Epidermal melanocyte (primary cell): ENCODE measurements at regions not wholly inside any gene's neighbourhood (a gene's known extent, or its start where the extent isn't known, plus 50 kb on each side); places are given as distances from the start of the nearest gene placed in this dataset.
"Not testable (repeated sequence)": the region's sequence is repeated elsewhere in the genome, so short reads cannot be mapped to it uniquely, and the experiment has no call there.

Experiments
- DNase-seq: peaks from one replicate; pipeline ENCODE4 v3.0.0; 2011; ENCODE audit warnings: low spot score; ENCODE audit not compliant: insufficient read length

DNA sequence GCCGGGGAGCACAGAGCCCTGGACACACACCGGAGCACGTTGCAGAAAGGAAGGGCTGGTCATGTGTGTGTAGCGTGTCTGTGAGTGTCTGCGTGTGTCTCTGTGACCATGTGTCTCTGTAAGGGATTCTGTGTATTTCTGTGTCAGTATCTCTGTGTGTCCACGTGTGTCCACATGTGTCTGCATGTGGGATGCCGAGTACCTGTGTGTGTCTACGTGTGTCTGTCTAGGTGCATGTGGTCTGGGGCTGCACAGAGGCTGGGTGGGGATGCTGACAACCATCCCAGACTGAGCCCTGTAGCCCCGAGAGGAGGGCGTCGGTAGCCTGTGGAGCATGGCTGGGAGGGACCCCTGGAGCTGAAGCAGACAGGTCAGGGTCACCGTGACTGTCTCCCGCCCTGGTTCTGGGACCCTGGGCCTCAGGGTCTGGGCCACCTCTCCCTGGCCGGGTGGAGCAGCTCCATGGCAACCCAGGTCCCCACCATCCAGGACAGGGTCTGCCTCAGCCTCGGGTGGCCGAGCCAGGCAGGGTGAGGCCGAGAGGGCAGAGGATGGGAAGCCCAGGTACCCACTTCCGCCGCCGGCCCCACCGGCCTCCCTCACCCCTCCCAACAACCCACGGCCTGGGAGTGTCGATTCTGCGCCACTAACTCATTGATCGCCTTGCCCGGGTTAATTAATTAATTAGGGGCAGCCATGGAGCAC is 122.7 kb downstream of the FAM53A start:
- DNase-seq: no peak

DNA sequence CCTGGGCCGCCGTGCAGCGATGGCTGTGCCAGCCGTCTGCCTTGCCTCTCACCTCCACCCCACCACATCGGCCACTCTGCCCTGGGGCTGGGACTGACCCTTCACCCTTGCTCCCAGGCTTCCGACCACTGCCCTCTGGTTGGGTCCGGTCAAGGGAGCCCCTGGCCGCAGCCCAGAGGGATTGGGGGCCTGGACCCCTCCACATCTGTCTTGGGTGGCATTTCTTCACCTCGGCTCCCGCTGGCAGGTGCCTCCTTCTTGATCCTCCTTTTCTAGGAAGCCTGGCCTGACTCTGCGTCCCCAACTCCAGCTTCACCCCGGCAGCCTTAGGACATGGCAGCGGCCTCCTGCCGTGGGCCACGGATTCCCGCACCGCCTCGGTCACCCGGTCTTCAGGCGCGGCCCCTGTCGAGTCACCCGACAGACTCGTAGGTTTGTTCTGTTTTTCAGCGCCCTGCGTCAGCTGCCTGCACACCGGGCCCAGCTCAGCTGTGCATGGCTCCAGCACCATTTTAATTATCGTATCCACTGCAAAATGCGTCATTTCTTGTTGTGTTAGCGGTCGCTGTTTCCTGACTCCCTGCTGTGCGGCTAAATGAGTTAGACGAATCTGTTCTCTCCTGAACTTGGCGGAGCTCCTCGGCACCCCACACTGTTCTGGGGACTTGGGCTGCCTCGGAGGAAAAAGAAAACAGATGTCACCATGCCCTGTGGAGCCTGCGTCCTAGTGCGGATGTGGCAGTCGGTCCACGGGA is 124.0 kb downstream of the FAM53A start:
- DNase-seq: no peak

DNA sequence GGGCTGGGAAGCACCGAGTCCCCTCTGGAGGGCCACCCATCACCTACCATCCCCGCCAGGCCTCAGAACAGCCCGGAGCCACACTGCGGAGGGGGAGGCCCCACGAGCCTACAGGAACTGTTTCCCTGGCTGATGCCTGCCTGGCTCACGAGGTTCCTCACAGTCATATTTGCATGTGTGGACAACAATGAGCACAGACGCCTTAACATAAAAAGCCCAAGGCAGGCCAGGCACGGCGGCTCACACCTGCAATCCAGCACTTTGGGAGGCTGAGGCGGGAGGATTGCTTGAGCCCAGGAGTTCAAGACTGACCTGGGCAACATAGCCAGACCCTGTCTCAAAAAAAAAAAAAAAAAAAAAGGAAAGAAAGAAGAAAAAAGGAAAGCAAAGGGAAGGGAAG is 125.9 kb downstream of the FAM53A start:
- DNase-seq: no peak

DNA sequence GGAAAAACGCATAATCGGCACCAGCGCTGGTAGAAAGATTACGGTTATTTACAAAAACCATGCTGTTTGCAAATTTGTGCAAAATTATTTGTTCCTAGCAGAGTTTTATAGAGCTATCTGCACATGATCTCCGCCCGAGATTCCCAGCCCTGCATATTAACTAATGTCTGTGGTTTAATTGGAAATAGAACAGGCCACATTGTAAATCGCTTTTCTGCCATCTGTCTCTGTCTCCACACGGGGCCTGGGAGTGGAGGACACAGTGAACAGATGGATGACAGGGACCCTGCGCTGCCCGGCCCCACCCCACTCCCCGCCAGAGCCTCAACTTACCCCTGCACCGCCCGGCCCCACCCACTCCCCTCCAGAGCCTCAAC is 126.9 kb downstream of the FAM53A start:
- no peak for DNase-seq

DNA sequence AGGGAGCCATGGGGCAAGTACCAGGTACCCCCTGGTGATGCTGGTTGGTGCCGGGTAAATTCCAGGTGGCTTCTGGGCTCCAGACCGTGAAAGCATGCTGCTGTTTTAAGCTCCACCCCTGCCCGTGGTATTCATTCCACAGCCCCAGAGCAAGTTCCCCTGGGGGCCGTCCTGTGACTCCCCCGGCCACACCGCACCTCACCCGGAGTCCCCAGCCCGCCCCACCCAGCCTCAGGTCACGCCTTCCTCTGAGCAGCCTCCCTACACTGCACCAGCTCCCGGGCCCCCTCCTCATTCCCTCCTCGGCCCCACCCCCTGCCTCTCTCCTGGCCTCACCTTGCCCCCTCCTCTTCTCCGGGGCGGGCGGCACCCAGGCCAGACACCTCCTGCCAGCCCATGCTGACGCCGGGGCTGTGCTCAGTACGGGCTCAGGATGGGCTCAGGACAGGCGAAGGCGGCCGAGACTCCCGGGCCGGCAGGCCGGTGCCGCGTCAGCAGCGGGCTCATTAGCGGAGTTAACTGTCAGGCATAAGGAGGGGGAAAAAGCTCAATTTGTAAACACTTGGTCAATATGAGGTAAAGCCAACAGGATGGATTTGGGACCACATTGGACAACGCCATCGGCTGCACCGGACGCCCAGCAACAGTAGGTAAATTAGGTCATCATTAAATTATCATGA is 127.4 kb downstream of the FAM53A start:
- DNase-seq: no peak

DNA sequence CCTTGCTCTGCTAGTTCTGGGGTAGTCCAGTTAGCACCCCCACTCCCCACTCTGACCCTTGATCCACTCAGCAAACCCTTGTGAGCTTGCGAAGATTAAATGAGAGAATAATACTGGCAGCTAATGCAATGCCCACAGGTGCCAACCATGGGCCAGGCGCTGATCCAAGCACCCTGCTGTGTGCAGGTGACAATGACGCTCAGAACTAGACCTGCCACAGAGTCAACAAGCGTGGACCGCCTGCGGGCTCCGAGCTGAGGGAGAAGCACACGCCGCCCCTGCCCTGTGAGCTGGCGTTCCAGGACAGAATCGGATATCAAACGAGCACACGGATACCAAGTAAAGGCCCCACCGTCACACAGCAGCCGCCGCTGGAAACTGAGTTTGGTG is 129.2 kb downstream of the FAM53A start:
- DNase-seq: no peak

DNA sequence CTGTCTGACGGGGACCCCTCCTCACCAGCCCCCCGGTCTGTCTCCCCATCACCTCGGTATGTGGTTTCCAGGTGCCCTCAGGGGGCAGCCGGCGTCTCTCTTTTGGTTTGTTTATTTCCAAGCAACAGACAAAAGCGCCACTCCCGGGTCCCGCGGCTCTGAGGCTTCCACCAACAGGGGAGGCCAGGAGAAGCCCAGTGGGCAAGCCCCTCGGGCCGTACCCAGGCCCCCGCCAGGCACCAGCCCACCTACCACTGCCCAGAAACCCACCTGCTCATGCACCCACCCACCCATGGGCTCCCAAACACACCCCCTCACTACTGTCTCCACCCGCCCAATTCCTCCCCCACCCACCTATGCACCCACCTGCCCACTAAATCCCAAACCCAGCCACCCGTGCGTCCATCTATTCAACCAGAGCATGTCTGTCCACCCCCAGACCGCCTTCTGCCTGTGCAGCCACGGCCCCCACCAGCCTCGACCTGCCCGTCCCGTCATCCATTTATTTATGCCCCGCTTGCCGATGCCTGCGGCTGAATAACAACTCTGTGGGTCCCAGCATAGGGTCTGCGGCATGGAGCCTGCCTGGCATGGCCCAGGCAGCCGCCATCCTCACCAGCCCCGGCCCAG is 129.8 kb downstream of the FAM53A start:
- DNase-seq: no peak

DNA sequence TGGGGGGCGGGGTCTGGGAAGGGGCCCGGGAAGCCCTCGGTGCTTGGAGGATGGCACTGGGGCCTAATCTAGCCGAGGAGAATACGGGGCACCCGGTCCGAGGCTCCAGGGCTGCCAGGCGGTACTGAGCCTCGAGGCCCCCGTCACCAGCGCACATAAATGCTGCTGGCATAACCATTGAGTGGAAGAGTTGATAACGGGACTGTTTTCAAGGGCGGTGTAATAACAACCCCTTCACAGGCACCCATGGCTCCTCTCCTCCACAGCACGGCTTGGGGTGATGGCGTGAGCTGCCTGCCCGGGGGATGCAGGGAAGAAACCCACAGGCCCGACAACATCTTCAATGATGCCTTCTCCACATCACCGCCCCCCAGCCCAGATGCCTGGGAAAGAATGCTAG is 130.7 kb downstream of the FAM53A start:
- no peak for DNase-seq

DNA sequence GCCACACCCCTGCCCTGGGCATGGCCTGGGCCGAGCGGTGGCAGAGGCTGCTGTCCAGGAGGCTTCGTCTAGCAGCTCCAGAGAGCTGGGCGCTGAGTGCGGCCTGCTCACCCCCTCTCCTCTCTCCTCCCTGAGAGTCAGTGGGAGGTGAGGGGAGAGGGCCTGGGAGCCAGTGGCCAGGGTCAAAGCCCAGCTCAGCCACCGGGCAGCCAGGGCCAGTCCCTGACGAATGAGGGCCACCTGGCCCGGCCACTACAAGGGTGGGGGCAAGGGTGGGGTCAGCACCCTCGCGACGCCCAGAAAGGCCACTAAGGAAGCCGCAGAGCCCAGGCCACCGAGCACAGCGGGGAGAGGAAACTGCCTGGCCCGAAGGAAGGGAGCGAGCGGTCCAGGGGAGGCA is 131.7 kb downstream of the FAM53A start:
- DNase-seq: no peak

DNA sequence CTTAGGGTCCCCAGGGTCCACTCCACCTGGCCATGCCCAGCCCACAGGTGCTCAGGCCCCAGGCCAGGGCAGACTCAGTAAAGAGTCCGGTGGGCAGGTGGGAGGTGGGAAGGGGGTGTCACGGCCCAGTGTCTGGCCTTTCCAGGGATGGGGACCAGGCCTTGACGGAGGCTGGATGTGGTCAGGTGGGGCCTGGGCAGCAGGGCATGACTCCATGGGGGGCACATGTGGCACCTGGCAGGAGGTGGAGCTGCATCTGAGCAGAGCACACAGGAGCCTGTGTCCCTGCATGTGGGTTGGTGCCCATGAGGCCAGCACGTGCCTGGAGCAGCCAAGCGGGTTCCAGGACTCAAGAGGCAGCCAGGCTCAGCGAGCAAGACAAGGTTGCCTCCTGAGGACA is 132.9 kb downstream of the FAM53A start:
- DNase-seq: no peak

DNA sequence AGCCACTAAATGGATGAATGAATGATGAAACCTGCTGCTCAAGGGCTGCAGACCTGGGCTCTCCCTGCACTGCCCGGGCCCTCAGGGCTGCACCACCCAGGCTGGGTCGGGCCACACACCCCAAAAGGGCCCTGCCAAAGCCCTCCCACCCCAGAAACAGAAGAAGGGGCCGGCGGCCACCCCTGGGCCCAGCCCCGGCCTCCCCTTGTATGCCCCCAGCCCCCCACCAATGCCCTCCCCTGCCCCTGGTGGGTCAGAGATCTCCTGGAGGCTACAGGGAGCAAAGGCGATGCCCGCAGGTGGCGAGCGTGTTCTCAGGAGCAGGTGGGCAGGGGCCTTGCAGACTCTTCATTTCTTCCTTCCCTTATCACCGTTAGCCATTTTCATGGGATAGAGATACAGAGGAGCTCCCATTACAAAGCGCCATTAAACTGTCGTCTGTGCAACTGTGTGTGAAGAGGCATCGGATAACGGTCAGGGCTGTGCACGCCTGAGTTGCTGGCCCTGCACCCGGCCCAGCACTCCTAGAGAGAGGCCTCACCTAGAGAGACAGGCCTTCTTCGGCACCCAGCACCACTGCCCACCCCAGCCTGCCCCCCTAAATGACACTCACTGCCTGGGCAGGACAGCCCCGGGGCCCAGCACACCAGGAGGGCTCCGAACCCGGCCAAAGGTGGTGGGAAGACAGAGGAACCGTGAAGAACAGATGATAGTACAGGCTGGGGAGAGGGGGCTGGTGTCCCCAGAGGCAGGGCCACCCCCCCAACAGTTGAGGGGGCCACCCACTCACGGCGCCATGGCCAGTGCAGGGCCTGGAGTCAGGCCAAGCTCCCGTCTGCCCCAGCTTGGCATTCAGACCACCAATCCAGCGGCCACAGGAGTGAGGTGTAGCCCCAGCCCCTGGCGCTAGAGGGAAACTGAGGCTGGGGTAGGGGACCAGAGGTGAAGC is 133.7 kb downstream of the FAM53A start:
- no peak for DNase-seq

DNA sequence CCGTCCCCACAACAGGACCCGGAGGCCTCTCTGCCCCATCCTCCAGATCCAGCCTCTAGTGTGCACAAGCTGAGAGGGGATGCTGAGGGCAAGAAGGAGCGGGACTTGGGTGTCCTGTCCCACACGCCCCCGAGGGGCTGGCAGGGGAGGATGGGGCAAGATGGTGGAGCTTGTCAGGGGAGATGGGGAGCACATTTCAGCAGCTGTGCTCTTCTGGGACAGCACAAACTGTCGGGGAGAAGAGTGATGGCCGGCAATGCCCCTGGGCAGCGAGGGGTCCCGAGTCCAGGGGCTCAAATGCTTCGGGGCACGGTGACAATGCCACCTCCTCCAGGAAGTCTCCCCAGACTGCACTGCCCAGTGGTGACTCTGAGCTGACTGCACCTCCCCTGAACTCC is 134.5 kb downstream of the FAM53A start:
- no peak for DNase-seq

DNA sequence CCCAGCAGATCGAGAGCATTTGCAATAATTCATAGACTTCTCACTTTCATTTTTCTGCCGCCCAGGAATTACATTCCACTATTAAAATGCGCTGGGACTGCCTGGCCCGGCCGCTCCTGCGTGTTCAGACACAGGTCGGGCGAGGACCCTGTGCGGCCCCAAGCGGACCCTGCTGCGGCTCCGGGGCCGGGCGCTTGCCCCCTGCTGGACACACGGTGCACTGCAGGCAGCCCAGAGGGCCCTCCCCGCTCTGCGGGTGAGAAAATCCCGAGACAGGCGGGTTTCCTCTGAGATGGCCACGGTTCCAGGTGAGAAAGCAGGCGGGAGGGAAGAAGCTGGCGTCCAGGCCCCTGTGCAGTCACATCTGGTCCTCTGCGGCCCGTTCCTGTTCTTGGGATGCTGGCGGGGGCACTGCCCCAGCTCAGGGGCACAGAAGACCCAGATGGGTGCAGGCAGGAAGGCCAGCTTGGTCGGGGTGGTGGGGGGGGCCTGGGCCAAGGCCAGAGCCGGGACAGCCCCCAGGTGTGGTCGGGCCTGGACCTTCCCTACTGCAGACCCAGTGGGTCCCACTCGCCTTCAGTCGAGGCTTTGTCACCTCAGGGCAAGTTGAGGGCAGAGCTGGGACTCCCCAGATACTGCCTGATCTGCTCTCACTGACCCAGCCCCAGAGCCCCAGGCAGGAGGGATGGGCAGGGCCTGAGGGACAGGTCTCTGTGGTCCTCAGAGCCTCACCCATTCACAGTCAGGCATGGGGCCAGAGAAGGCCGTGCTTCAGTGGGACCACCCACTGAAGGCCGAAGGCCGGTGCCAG is 135.1 kb downstream of the FAM53A start:
- not testable (repeated sequence) for DNase-seq

DNA sequence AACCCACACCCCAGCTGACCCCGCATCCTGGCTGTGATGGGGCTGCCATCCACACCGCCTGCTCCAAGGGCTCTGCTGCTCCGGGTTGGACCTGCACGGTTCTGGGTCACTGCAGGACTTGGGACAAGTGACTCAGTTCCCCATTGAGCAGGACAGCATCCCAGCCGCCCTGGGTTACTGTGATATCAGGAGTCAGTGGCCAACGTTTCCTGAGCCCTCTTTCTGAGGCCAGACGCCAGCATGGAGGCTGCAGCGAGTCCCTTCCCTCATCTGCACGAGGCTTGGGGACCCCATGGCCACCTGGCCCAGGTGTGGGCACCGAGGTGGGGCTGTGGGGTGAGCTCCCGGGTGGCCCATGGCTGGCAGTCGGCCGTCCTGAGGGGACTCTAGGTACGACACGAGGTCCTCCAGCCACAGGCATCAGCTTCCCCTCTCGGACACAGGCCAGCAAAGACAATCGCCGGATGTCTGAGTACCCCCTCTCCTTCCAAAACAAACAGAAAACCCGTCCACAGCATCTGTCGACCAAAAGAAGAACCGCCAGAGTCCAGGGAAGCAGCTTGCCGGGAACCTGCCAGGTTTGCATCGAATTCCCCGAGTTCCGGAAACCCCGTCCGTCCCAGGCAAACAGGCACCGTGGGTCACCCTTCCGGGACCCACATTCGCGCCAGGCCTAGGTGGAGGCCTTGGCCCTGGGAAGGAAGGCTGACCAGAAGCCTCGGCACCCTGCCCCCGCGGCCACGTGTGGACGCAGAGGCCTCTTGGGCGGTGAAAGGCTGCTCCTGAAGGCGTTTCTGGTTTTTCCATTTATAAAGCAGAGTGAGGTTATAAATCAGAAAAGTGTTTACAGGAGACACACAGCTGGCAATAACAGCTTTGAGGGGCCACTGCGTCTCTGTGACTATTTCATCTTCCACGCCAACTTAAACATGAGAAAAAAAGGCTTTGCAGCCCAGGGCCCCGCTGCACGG is 136.0 kb downstream of the FAM53A start:
- DNase-seq: no peak

DNA sequence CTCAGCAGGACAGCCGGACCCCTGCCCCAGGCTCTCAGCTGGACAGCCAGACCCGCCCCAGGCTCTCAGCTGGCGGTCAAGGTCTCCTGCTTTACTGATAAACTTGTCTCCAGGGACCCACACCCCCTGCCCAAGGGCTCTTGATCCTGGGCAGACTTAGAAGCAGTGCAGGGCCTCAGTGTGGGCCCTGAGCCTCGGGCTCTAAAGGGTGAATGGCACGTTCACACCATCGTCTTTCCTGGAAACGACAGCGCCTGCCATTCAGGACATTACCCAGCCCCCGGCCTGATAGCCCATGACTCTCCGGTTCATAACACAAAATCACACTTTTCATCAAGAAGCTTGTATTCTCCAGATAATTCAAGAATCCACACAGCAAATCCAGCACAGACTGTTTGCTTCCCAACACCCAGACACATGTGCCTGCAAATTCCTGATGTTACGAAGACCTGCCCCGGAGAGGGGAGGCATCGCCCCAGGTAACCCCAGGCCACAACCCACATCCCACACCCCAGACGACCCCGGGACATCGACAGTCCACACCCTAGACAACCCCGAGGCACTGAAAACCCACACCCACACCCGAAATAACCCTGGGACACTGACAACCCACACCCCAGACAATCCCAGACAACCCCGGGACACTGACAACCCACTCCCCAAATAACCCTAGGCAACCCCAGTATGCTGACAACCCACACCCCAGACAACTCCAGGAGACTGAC is 136.8 kb downstream of the FAM53A start:
- DNase-seq: no peak

DNA sequence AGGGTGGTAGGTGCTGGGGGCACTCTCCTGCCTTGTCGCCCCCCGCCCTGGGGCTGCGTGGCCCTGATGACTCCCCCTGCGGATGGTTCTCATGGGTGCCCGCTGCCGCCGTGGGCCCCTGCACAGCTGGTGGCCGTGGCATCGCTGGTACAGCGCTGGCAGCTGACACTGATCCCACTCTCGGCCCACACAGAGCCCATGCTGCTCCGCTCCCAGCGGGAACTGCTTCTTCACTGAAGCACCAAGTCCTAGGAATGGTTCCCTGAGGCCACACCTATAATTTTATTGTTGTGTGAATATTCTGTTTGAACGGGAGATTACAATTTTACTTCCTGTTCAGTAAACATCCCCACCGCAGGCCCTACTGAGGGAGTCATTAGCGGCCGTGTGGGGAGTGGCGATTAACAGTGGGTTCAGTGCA is 138.6 kb upstream of the NKX1-1 start:
- DNase-seq: no peak

DNA sequence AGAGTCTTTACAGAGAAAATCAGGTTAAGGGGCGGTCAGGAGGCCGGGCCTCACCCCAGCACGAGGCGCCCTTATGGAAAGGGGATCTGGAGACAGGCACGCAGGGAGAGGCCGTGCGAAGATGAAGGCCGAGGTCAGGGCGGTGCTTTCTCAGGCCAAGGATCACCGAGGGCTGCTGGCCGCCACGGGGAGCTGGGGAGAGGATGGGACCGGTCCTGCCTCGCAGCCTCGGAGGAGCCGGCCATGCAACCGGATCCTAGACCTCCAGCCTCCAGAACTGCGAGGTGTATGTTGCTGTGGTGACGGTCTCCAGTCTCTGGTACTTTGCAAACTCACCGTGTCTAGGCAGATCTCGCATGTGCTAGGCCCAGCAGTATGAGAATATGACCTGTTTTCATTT is 138.2 kb upstream of the NKX1-1 start:
- DNase-seq: not testable (repeated sequence)

DNA sequence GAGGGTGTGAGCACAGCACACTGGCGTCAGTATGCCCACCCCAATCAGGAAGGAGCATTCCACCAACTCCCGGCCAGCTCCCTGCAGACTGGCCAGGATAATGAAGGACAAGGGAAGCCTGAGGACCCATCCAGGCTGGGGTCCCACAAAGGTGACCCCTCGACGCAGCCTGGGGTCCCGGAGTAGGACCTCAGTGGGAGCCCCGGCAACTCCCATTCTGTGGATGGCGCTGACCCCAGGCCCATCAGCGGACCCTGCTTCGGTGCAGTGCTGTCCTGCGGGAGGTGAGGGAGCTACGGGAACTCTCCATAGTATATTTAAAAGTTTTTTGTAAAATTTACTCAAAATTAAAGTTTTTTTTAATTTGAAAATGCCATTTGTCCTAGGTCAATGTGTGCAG is 137.7 kb upstream of the NKX1-1 start:
- no peak for DNase-seq
